ENCODE measurements at regions not wholly inside any gene's neighbourhood (a gene's known extent, or its start where the extent isn't known, plus 50 kb on each side); places are given as distances from the start of the nearest gene placed in this dataset.

GRCh38 chr11:42960521-42961088, 351.2 kb upstream of the API5 start:
- TF ChIP-seq CTCF (IDR thresholded peaks at IDR 0.05): no peak

GRCh38 chr11:42967653-42968052, 344.1 kb upstream of the API5 start:
- TF ChIP-seq CTCF (IDR thresholded peaks at IDR 0.05): no peak

- TF ChIP-seq CTCF (IDR thresholded peaks at IDR 0.05): no peak
Measured at GRCh38 chr11:42972741-42973140, 339.1 kb upstream of the API5 start.

GRCh38 chr11:42974510-42975179, 337.2 kb upstream of the API5 start:
- TF ChIP-seq CTCF (IDR thresholded peaks at IDR 0.05): no peak; the same call in 1 of the 2 replicates

- no peak for TF ChIP-seq CTCF (IDR thresholded peaks at IDR 0.05)
Measured at GRCh38 chr11:42975180-42975529, 336.6 kb upstream of the API5 start.

GRCh38 chr11:42976636-42977217, 335.1 kb upstream of the API5 start:
- no peak for TF ChIP-seq CTCF (IDR thresholded peaks at IDR 0.05)

- TF ChIP-seq CTCF (IDR thresholded peaks at IDR 0.05): no peak
Measured at GRCh38 chr11:42992594-42992993, 319.2 kb upstream of the API5 start.

Data from LNCAP (cell line).